Nephron progenitor cell (in vitro differentiated cells): ENCODE measurements at regions not wholly inside any gene's neighbourhood (a gene's known extent, or its start where the extent isn't known, plus 50 kb on each side); places are given as distances from the start of the nearest gene placed in this dataset.

Experiments
- DNase-seq: peaks from one replicate; pipeline ENCODE4 v3.0.0; 2021
- H3K27ac Mint-ChIP-seq: 2 replicates; pipeline ENCODE4 v1.8.0; 2021; ENCODE audit warnings: mild to moderate bottlenecking, moderate library complexity, mixed read lengths
- H3K27me3 Mint-ChIP-seq: 2 replicates; pipeline ENCODE4 v1.8.0; 2021; ENCODE audit warnings: mild to moderate bottlenecking, low read depth, mixed read lengths; ENCODE audit not compliant: poor library complexity
- H3K36me3 Mint-ChIP-seq: 2 replicates; pipeline ENCODE4 v1.8.0; 2021; ENCODE audit warnings: low read depth, mixed read lengths
- H3K4me1 Mint-ChIP-seq: 2 replicates; pipeline ENCODE4 v1.8.0; 2021; ENCODE audit warnings: mixed read lengths
- H3K4me3 Mint-ChIP-seq: 2 replicates; pipeline ENCODE4 v1.8.0; 2021; ENCODE audit warnings: mild to moderate bottlenecking, moderate library complexity, mixed read lengths
- H3K9me3 Mint-ChIP-seq: 2 replicates; pipeline ENCODE4 v1.8.0; 2021; ENCODE audit warnings: mild to moderate bottlenecking, moderate library complexity, mixed read lengths
- CTCF ChIP-seq: fragments of 200-600 bp; sonication (generic); IDR thresholded peaks from 2 replicates; pipeline ENCODE4 v1.5.0; 2021; ENCODE audit warnings: antibody characterized with exemption

GRCh38 chr17:70956726-70957125 is 787.4 kb downstream of the KCNJ2 start:
- no peak for TF ChIP-seq CTCF
- H3K4me1 Mint-ChIP-seq, result no peaks in the 10 kb centered on the region
- no peak overlapping the region for H3K4me3 Mint-ChIP-seq

GRCh38 chr17:70961341-70961740 is 792.0 kb downstream of the KCNJ2 start:
- Mint-ChIP-seq H3K27me3 (no peaks in the 10 kb centered on the region), H3K36me3 (no peaks in the 10 kb centered on the region), H3K27ac (no peak overlapping the region), H3K4me1 (no peaks in the 10 kb centered on the region), H3K4me3 (no peak overlapping the region), H3K9me3 (peaks cover 12% of the 10 kb centered on the region)
- no peak for TF ChIP-seq CTCF
- DNase-seq, result no peak

More at GRCh38 chr17:70956726-70957125, 787.4 kb downstream of the KCNJ2 start:
- DNase-seq, result no peak
- H3K36me3 Mint-ChIP-seq, result no peaks in the 10 kb centered on the region
- H3K27ac Mint-ChIP-seq, result no peak overlapping the region
- H3K9me3 Mint-ChIP-seq, result peaks cover 17% of the 10 kb centered on the region
- no peaks in the 10 kb centered on the region for H3K27me3 Mint-ChIP-seq

- no peaks in the 10 kb centered on the region for H3K4me1 Mint-ChIP-seq
- no peak for DNase-seq
- no peaks in the 10 kb centered on the region for H3K27me3 Mint-ChIP-seq
- no peak overlapping the region for H3K4me3 Mint-ChIP-seq
- no peak for TF ChIP-seq CTCF
- peaks cover 28% of the 10 kb centered on the region for H3K9me3 Mint-ChIP-seq
- peaks cover 4% of the 10 kb centered on the region for H3K36me3 Mint-ChIP-seq
- no peak overlapping the region for H3K27ac Mint-ChIP-seq
Observed at GRCh38 chr17:70968302-70968701, 799.0 kb downstream of the KCNJ2 start.

GRCh38 chr17:70969521-70970034 is 800.2 kb downstream of the KCNJ2 start:
- Mint-ChIP-seq H3K4me3 (no peak overlapping the region), H3K27ac (no peak overlapping the region), H3K36me3 (peaks cover 4% of the 10 kb centered on the region), H3K4me1 (no peaks in the 10 kb centered on the region), H3K27me3 (no peaks in the 10 kb centered on the region), H3K9me3 (peaks cover 25% of the 10 kb centered on the region)
- DNase-seq, result no peak
- no peak for TF ChIP-seq CTCF

GRCh38 chr17:70976447-70976846 is 807.1 kb downstream of the KCNJ2 start:
- no peak for TF ChIP-seq CTCF
- H3K9me3 Mint-ChIP-seq, result peaks cover 15% of the 10 kb centered on the region
- H3K27ac Mint-ChIP-seq, result no peak overlapping the region
- H3K4me3 Mint-ChIP-seq, result no peak overlapping the region
- H3K36me3 Mint-ChIP-seq, result no peaks in the 10 kb centered on the region
- DNase-seq, result no peak
- H3K4me1 Mint-ChIP-seq, result no peaks in the 10 kb centered on the region
- H3K27me3 Mint-ChIP-seq, result no peaks in the 10 kb centered on the region

DNA sequence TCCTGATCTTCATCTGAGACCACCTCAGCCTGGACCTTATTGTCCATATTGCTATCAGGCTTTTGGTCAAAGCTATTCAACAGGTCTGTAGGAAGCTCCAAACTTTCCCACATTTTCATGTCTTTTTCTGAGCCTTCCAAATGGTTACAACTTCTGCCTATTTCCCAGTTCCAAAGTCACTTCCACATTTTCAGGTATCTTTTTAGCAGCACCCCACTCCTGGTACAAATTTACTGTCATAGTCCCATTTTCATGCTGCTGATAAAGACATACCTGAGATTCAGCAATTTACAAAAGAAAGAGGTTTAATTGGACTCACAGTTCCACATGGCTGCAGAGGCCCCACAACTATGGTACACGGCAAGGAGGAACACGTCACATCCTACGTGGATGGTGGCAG is 815.5 kb downstream of the KCNJ2 start:
- TF ChIP-seq CTCF, result no peak
- peaks cover 39% of the 10 kb centered on the region for H3K9me3 Mint-ChIP-seq
- peaks cover 9% of the 10 kb centered on the region for H3K36me3 Mint-ChIP-seq
- H3K4me3 Mint-ChIP-seq, result no peak overlapping the region
- no peak for DNase-seq
- H3K4me1 Mint-ChIP-seq, result peaks cover 6% of the 10 kb centered on the region
- H3K27ac Mint-ChIP-seq, result no peak overlapping the region
- H3K27me3 Mint-ChIP-seq, result peaks cover 2% of the 10 kb centered on the region
